HepG2 (cell line): ENCODE measurements at regions not wholly inside any gene's neighbourhood (a gene's known extent, or its start where the extent isn't known, plus 50 kb on each side); places are given as distances from the start of the nearest gene placed in this dataset.

Experiments
- E2F5 ChIP-seq: sonication (generic); formaldehyde crosslinking; conservative IDR thresholded peaks from 2 replicates; pipeline ENCODE4 v1.4.0; 2020; ENCODE audit warnings: missing genetic modification reagents
- EHMT2 ChIP-seq: fragments of 200-600 bp; sonication (generic); IDR thresholded peaks from 2 replicates; pipeline ENCODE4 v1.7.0; 2017; ENCODE audit warnings: antibody characterized with exemption, low read depth, low read length, borderline replicate concordance
- FOXC1 ChIP-seq: sonication (generic); formaldehyde crosslinking; IDR thresholded peaks from 2 replicates; pipeline ENCODE4 v1.8.0; 2022; ENCODE audit warnings: mild to moderate bottlenecking, missing genetic modification reagents, borderline replicate concordance
- HMG20A ChIP-seq: IDR thresholded peaks from 2 replicates; pipeline ENCODE4 v1.6.1; 2016; ENCODE audit warnings: borderline replicate concordance
- HNF4G ChIP-seq, 2 experiments: sonication (generic) in 1 of 2; formaldehyde crosslinking in 1 of 2; IDR thresholded peaks; 2 replicates each; pipeline versions ENCODE4 v1.4.0 to v1.6.1; 2011 to 2020; ENCODE audit warnings: borderline replicate concordance in 2 of 2, low read depth in 2 of 2, mild to moderate bottlenecking in 2 of 2, low read length in 1 of 2, missing genetic modification reagents in 1 of 2, moderate library complexity in 1 of 2
- IRF1 ChIP-seq: sonication (generic); formaldehyde crosslinking; IDR thresholded peaks from 2 replicates; pipeline ENCODE4 v1.4.0; 2020; ENCODE audit warnings: low read depth, mild to moderate bottlenecking, missing genetic modification reagents
- KDM2A ChIP-seq: sonication (generic); formaldehyde crosslinking; IDR thresholded peaks from 2 replicates; pipeline ENCODE4 v1.4.0; 2020; ENCODE audit warnings: low read depth, missing genetic modification reagents, borderline replicate concordance
- RBM39 ChIP-seq: fragments of 200-400 bp; formaldehyde crosslinking; IDR thresholded peaks from one replicate; pipeline ENCODE4 v1.6.1; 2018; ENCODE audit warnings: antibody characterized with exemption, mild to moderate bottlenecking, low read depth, low read length; ENCODE audit not compliant: poor library complexity, severe bottlenecking
- TRIM22 ChIP-seq: fragments of 450-650 bp; IDR thresholded peaks from 2 replicates; pipeline ENCODE4 v1.6.1; 2017
- ZKSCAN8 ChIP-seq: IDR thresholded peaks from 2 replicates; pipeline ENCODE4 v1.6.1; 2016; ENCODE audit warnings: borderline replicate concordance, missing genetic modification reagents, missing compliant biosample characterization
- ZNF567 ChIP-seq: sonication (generic); formaldehyde crosslinking; IDR thresholded peaks from 2 replicates; pipeline ENCODE4 v1.8.1; 2023; ENCODE audit warnings: mild to moderate bottlenecking, missing genetic modification reagents, borderline replicate concordance
- ZNF713 ChIP-seq: sonication (generic); formaldehyde crosslinking; IDR thresholded peaks from 2 replicates; pipeline ENCODE4 v1.4.0; 2020; ENCODE audit warnings: mild to moderate bottlenecking, missing genetic modification reagents
- TF ChIP-seq, protein P1 (sequence below): sonication (generic); formaldehyde crosslinking; IDR thresholded peaks from 2 replicates; pipeline ENCODE4 v1.5.0; 2020; ENCODE audit warnings: missing genetic modification reagents, mild to moderate bottlenecking, borderline replicate concordance
- TF ChIP-seq, protein P2 (sequence below): sonication (generic); formaldehyde crosslinking; IDR thresholded peaks from 2 replicates; pipeline ENCODE4 v1.5.0; 2020; ENCODE audit warnings: mild to moderate bottlenecking, missing genetic modification reagents

GRCh38 chr5:129830288-129830687, 74.0 kb upstream of the CHSY3 start (continued):
- TF ChIP-seq IRF1 (CRISPR knock-in tag) (no peak), HMG20A (CRISPR knock-in tag) (no peak), HNF4G (IDR thresholded peaks at IDR 0.05; ENCODE audit: borderline replicate concordance, low read depth, low read length) (no peak), HNF4G (CRISPR knock-in tag; IDR thresholded peaks at IDR 0.05; ENCODE audit: borderline replicate concordance, low read depth) (no peak), ZNF567 (CRISPR knock-in tag) (no peak), KDM2A (CRISPR knock-in tag) (no peak), ZNF713 (CRISPR knock-in tag) (no peak), TRIM22 (no peak), RBM39 (no peak), E2F5 (CRISPR knock-in tag) (no peak), EHMT2 (no peak), FOXC1 (CRISPR knock-in tag) (no peak), ZKSCAN8 (CRISPR knock-in tag) (no peak)
- TF ChIP-seq, protein P1, sequence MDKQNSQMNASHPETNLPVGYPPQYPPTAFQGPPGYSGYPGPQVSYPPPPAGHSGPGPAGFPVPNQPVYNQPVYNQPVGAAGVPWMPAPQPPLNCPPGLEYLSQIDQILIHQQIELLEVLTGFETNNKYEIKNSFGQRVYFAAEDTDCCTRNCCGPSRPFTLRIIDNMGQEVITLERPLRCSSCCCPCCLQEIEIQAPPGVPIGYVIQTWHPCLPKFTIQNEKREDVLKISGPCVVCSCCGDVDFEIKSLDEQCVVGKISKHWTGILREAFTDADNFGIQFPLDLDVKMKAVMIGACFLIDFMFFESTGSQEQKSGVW (CRISPR knock-in tag), result no peak
- TF ChIP-seq, protein P2, sequence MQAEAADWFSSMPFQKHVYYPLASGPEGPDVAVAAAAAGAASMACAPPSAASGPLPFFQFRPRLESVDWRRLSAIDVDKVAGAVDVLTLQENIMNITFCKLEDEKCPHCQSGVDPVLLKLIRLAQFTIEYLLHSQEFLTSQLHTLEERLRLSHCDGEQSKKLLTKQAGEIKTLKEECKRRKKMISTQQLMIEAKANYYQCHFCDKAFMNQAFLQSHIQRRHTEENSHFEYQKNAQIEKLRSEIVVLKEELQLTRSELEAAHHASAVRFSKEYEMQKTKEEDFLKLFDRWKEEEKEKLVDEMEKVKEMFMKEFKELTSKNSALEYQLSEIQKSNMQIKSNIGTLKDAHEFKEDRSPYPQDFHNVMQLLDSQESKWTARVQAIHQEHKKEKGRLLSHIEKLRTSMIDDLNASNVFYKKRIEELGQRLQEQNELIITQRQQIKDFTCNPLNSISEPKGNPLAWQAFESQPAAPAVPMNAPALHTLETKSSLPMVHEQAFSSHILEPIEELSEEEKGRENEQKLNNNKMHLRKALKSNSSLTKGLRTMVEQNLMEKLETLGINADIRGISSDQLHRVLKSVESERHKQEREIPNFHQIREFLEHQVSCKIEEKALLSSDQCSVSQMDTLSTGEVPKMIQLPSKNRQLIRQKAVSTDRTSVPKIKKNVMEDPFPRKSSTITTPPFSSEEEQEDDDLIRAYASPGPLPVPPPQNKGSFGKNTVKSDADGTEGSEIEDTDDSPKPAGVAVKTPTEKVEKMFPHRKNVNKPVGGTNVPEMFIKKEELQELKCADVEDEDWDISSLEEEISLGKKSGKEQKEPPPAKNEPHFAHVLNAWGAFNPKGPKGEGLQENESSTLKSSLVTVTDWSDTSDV, result no peak
- TF ChIP-seq, all 625 proteins: peak for 0
